GM12801 (cell line): ENCODE measurements at regions not wholly inside any gene's neighbourhood (a gene's known extent, or its start where the extent isn't known, plus 50 kb on each side); places are given as distances from the start of the nearest gene placed in this dataset.

Source experiments
- TF ChIP-seq, protein P1 (sequence below): IDR thresholded peaks from one replicate; pipeline ENCODE4 v1.5.1; 2011; ENCODE audit warnings: control low read depth; ENCODE audit not compliant: insufficient read length; ENCODE audit errors: extremely low read depth

DNA sequence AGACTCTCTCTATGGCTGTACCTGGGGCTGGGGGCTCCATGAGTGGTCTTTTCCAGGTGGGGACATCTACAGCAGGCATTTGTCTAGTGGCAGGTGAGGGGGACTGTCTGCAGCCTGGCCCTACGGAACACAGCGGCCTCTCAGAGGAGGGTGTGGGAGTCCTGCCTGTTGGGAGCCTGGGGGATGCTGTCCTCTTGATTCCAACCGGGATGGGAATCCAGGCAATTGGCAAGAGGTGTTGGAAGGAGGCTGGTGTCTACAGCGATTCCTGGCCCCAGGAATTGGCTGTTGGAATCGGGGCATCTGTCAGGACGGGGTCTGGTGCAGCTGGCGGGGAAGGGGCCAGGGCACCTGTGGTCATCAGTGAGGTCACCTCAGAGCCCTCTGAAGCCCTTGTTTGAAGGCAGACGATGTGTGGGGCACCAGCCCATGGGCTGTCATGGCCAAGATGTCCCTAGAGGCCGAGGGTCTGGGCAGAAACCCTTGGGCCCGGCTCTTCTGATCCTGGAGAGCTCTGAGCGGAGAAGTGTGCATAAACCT lies 386.3 kb downstream of the TMEM121 start:
- TF ChIP-seq, protein P1, sequence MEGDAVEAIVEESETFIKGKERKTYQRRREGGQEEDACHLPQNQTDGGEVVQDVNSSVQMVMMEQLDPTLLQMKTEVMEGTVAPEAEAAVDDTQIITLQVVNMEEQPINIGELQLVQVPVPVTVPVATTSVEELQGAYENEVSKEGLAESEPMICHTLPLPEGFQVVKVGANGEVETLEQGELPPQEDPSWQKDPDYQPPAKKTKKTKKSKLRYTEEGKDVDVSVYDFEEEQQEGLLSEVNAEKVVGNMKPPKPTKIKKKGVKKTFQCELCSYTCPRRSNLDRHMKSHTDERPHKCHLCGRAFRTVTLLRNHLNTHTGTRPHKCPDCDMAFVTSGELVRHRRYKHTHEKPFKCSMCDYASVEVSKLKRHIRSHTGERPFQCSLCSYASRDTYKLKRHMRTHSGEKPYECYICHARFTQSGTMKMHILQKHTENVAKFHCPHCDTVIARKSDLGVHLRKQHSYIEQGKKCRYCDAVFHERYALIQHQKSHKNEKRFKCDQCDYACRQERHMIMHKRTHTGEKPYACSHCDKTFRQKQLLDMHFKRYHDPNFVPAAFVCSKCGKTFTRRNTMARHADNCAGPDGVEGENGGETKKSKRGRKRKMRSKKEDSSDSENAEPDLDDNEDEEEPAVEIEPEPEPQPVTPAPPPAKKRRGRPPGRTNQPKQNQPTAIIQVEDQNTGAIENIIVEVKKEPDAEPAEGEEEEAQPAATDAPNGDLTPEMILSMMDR = no peak

GRCh38 chr14:105913221-105913620 lies 386.8 kb downstream of the TMEM121 start:
- TF ChIP-seq, protein P1 = no peak

GRCh38 chr14:105913861-105914260 lies 387.5 kb downstream of the TMEM121 start:
- TF ChIP-seq, protein P1 = no peak

GRCh38 chr14:105914738-105915385 lies 388.5 kb downstream of the TMEM121 start:
- TF ChIP-seq, protein P1 = no peak

DNA sequence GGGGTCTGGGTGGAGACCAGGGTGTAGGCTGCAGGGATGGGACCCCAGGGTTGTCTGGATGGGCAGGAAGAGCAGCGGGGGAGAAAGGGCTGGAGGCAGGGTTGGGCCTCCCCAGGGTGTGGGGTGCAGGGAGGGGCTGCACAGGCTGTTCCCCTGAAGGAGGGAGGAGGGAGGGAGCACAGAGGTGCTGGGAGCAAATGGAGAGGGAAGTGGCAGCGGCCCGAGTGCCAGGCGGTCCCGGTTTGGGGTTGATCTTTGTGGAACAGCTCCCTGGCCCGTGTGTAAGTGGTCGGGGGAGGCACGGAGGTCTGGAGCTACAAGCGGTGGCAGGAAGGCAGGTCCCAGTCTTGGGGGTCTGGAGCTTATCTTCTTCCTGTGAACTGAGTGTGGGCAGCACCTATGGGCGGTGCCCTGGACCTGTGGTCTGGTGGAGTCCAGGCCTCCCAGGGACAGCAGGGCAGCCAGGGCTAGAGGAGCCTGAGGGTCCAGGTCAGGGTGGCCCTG lies 391.6 kb downstream of the TMEM121 start:
- TF ChIP-seq, protein P1 = no peak

- TF ChIP-seq, protein P1 = no peak
Observed at GRCh38 chr14:105918496-105919262, 392.3 kb downstream of the TMEM121 start.

DNA sequence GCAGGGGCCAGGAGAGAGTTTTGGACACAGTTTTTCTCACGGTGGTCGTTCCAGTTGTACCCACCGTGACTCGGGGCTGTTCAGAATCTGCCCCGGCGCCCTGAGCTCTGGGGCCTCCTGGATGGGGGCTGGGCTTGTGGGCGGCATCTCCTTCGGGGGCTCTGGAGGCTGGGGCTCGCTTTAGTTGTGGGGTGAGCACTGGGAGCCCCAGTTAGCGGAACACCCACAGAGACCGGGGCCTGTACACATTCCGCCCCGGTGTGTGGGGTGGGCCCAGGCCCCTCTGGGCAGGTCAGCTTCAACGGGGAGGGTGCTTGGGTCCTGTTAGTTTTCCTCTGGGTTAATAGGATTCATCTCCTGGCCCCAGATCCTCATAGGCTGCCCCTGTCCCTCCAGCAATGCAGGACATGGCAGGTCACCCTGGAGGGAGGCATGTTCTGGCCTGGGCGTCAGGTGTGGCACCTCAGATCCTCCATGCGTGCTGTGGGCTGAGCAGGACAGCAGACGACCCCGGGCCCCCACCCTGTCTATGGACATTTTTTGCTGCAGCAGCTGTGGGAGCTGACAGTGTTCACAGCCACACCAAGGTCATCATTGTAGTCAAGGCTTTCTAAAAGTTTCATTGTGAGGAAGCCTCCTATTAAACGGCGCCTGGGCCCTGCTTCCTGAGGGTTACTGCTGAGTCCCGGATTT lies 393.2 kb downstream of the TMEM121 start:
- TF ChIP-seq, protein P1 = no peak
